PC-3 (cell line): ENCODE measurements at regions not wholly inside any gene's neighbourhood (a gene's known extent, or its start where the extent isn't known, plus 50 kb on each side); places are given as distances from the start of the nearest gene placed in this dataset.
"Not testable (repeated sequence)": the region's sequence is repeated elsewhere in the genome, so short reads cannot be mapped to it uniquely, and the experiment has no call there.

Source experiments
- ATAC-seq: fragments of 200-7000 bp; cut with Tn5 transposase; 2 replicates; pipeline ENCODE4 v1.9.1; 2020; ENCODE audit warnings: mild to moderate bottlenecking, moderate library complexity
- BruUV-seq: library from RNA; stranded (reverse); fragments of 400-500 nt; replicated peaks from 2 replicates; lab custom pipeline; 2021; lab: Mats Ljungman, UMichigan
- CTCF ChIA-PET: fragments of 300-600 bp; sonication (Branson Sonifier 250); formaldehyde crosslinking; loops from one replicate; lab custom pipeline; 2022; ENCODE audit warnings: antibody characterized with exemption; lab: Charles Lee
- POLR2A ChIA-PET: fragments of 300-600 bp; sonication (Branson Sonifier 250); formaldehyde crosslinking; loops from one replicate; lab custom pipeline; 2022; ENCODE audit warnings: antibody characterized with exemption; ENCODE audit not compliant: unreplicated experiment; lab: Charles Lee
- DNase-seq: peaks from one replicate; pipeline ENCODE4 v3.0.0-alpha.2; 2015
- H2AFZ ChIP-seq: fragments of 300-600 bp; sonication (generic); 2 replicates; pipeline ENCODE4 v1.6.0; 2016; ENCODE audit warnings: antibody characterized with exemption, low read length
- H3F3A ChIP-seq: fragments of 300-600 bp; sonication (generic); one replicate; pipeline ENCODE4 v1.6.0; 2017; ENCODE audit warnings: antibody characterized with exemption, low read length, control low read depth, mild to moderate bottlenecking; ENCODE audit not compliant: unreplicated experiment
- H3K27ac ChIP-seq: fragments of 300-600 bp; sonication (generic); 2 replicates; pipeline ENCODE4 v1.5.1; 2016; ENCODE audit warnings: mild to moderate bottlenecking, low read length
- H3K27me3 ChIP-seq: fragments of 300-600 bp; sonication (generic); 2 replicates; pipeline ENCODE4 v1.6.1; 2016; ENCODE audit warnings: low read length, mixed read lengths
- H3K36me3 ChIP-seq: fragments of 300-600 bp; sonication (generic); 2 replicates; pipeline ENCODE4 v1.6.1; 2016; ENCODE audit warnings: low read depth, mixed run types, low read length, mixed read lengths
- H3K4me1 ChIP-seq: fragments of 300-600 bp; sonication (generic); 2 replicates; pipeline ENCODE4 v1.5.1; 2016; ENCODE audit warnings: low read length; ENCODE audit not compliant: insufficient read depth
- H3K4me2 ChIP-seq: fragments of 300-600 bp; sonication (generic); 2 replicates; pipeline ENCODE4 v1.6.0; 2016; ENCODE audit warnings: low read length
- H3K4me3 ChIP-seq: fragments of 300-600 bp; sonication (generic); 2 replicates; pipeline ENCODE4 v1.5.1; 2016; ENCODE audit warnings: mild to moderate bottlenecking, low read length, mixed read lengths
- H3K79me2 ChIP-seq: fragments of 300-600 bp; sonication (generic); 2 replicates; pipeline ENCODE4 v1.6.1; 2017; ENCODE audit warnings: low read length, mixed read lengths
- H3K9ac ChIP-seq: fragments of 300-600 bp; sonication (generic); 2 replicates; pipeline ENCODE4 v1.6.0; 2016; ENCODE audit warnings: mild to moderate bottlenecking, low read length
- H3K9me2 ChIP-seq: fragments of 300-600 bp; sonication (generic); replicated peaks from 2 replicates; pipeline ENCODE4 v1.6.1; 2016; ENCODE audit warnings: mixed run types, low read length, mixed read lengths
- H3K9me3 ChIP-seq: fragments of 300-600 bp; sonication (generic); 2 replicates; pipeline ENCODE4 v1.6.1; 2016; ENCODE audit warnings: low read length, mixed read lengths
- H4K20me1 ChIP-seq: fragments of 300-600 bp; sonication (generic); 2 replicates; pipeline ENCODE4 v1.6.1; 2016; ENCODE audit warnings: low read length, mixed read lengths
- EZH2 ChIP-seq: fragments of 300-600 bp; sonication (generic); IDR thresholded peaks from one replicate; pipeline ENCODE4 v1.6.1; 2017; ENCODE audit warnings: antibody characterized with exemption, mild to moderate bottlenecking, low read length; ENCODE audit not compliant: unreplicated experiment
- EZH2phosphoT487 ChIP-seq: fragments of 300-600 bp; sonication (generic); IDR thresholded peaks from 2 replicates; pipeline ENCODE4 v1.6.1; 2018; ENCODE audit warnings: mild to moderate bottlenecking, antibody characterized with exemption, low read length, borderline replicate concordance
- intact Hi-C: fragments of 100-400 bp; cut with micrococcal nuclease; formaldehyde crosslinking; loops from 2 replicates; pipeline ENCODE4 v1.9.0; 2023
- TF ChIP-seq, protein P1 (sequence below): fragments of 300-600 bp; sonication (generic); conservative IDR thresholded peaks from 2 replicates; pipeline ENCODE4 v1.5.1; 2017; ENCODE audit warnings: antibody characterized with exemption, low read depth, mild to moderate bottlenecking, low read length

DNA sequence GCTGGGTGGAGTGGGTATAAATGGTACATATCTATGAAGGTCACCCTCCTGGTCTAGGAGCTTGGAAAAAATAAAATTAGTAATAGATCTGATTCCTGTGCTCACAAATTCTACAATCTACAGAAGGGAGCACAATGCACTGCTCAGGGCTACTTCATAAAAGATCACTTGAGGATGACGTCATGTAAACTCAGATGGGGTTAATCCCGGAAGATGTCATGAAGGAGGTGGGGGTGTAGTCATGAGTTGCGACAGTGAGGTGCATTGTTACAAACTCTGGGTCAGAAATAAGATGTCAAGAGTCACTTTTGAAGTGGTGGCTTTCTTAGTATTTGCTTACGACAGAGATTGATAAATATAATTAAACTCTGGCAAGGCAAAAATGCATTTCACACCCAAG lies 68.2 kb downstream of the LHX9 start:
- DNase-seq (no peak), ATAC-seq (no peak)
- no peaks in the 10 kb centered on the region for H3K79me2 ChIP-seq
- no peak overlapping the region for H3K4me3 ChIP-seq
- H3K36me3 ChIP-seq: no peaks in the 10 kb centered on the region
- CTCF ChIA-PET: no interaction called here
- H3K4me2 ChIP-seq: no peak overlapping the region
- intact Hi-C loops: no loop called here
- H3F3A ChIP-seq: no peaks in the 10 kb centered on the region
- H4K20me1 ChIP-seq: no peaks in the 10 kb centered on the region
- no peak overlapping the region for H3K9ac ChIP-seq
- no TSS peak for BruUV-seq
- no peaks in the 10 kb centered on the region for H3K9me3 ChIP-seq
- no peaks in the 10 kb centered on the region for H3K27me3 ChIP-seq
- H3K27ac ChIP-seq: no peak overlapping the region
- TF ChIP-seq, protein P1, sequence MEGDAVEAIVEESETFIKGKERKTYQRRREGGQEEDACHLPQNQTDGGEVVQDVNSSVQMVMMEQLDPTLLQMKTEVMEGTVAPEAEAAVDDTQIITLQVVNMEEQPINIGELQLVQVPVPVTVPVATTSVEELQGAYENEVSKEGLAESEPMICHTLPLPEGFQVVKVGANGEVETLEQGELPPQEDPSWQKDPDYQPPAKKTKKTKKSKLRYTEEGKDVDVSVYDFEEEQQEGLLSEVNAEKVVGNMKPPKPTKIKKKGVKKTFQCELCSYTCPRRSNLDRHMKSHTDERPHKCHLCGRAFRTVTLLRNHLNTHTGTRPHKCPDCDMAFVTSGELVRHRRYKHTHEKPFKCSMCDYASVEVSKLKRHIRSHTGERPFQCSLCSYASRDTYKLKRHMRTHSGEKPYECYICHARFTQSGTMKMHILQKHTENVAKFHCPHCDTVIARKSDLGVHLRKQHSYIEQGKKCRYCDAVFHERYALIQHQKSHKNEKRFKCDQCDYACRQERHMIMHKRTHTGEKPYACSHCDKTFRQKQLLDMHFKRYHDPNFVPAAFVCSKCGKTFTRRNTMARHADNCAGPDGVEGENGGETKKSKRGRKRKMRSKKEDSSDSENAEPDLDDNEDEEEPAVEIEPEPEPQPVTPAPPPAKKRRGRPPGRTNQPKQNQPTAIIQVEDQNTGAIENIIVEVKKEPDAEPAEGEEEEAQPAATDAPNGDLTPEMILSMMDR: no peak
- TF ChIP-seq EZH2: no peak
- TF ChIP-seq EZH2phosphoT487: no peak
- H2AFZ ChIP-seq: no peak overlapping the region
- no peaks in the 10 kb centered on the region for H3K9me2 ChIP-seq
- POLR2A ChIA-PET: no interaction called here
- H3K4me1 ChIP-seq: no peaks in the 10 kb centered on the region

DNA sequence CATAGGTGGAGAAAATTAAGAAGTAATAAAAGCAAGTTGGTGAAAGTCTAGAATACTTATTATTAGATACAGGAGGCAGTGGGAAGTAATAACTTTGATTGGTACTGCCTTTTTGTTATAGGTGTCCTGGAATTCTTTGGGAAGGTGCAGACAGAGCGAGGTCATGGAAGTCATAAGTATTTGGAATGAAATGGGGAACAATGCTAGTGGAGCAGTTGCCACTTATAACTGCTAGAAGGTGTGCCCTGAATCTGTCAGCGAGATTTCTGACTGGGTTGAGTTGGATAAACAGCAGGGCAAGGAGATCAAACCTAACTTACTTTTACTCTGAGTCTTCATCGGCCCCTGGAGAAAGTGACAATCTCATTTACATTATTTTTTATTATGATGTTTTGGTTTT lies 69.6 kb downstream of the LHX9 start:
- no peaks in the 10 kb centered on the region for H3K9me2 ChIP-seq
- no peak overlapping the region for H3K27ac ChIP-seq
- TF ChIP-seq, protein P1: no peak
- no peak for TF ChIP-seq EZH2
- TF ChIP-seq EZH2phosphoT487: no peak
- no peaks in the 10 kb centered on the region for H3K79me2 ChIP-seq
- ChIA-PET CTCF (no interaction called here), POLR2A (no interaction called here)
- H3K36me3 ChIP-seq: no peaks in the 10 kb centered on the region
- H4K20me1 ChIP-seq: no peaks in the 10 kb centered on the region
- H3F3A ChIP-seq: no peaks in the 10 kb centered on the region
- H3K27me3 ChIP-seq: no peaks in the 10 kb centered on the region
- intact Hi-C loops: no loop called here
- no peak overlapping the region for H3K4me3 ChIP-seq
- H3K4me1 ChIP-seq: no peaks in the 10 kb centered on the region
- H3K4me2 ChIP-seq: no peak overlapping the region
- no peak overlapping the region for H3K9ac ChIP-seq
- no peak overlapping the region for H2AFZ ChIP-seq
- no peaks in the 10 kb centered on the region for H3K9me3 ChIP-seq
- no peak for ATAC-seq
- no TSS peak for BruUV-seq
- no peak for DNase-seq

- H4K20me1 ChIP-seq: no peaks in the 10 kb centered on the region
- H3K36me3 ChIP-seq: no peaks in the 10 kb centered on the region
- H3K4me3 ChIP-seq: no peak overlapping the region
- TF ChIP-seq EZH2: no peak
- TF ChIP-seq EZH2phosphoT487: no peak
- TF ChIP-seq, protein P1: no peak
- H3K9ac ChIP-seq: no peak overlapping the region
- H3K4me2 ChIP-seq: no peak overlapping the region
- ATAC-seq: no peak
- ChIA-PET POLR2A (no interaction called here), CTCF (no interaction called here)
- intact Hi-C loops: no loop called here
- H3K27ac ChIP-seq: no peak overlapping the region
- no peaks in the 10 kb centered on the region for H3K79me2 ChIP-seq
- H3K4me1 ChIP-seq: no peaks in the 10 kb centered on the region
- no peaks in the 10 kb centered on the region for H3K9me2 ChIP-seq
- no peak overlapping the region for H2AFZ ChIP-seq
- no peaks in the 10 kb centered on the region for H3K9me3 ChIP-seq
- no peaks in the 10 kb centered on the region for H3K27me3 ChIP-seq
- BruUV-seq: no TSS peak
- DNase-seq: no peak
- H3F3A ChIP-seq: no peaks in the 10 kb centered on the region
These were observed 70.1 kb downstream of the LHX9 start for GRCh38 chr1:197987294-197987693.

GRCh38 chr1:197988581-197988980 lies 71.4 kb downstream of the LHX9 start:
- H3K79me2 ChIP-seq, H3K9ac ChIP-seq, BruUV-seq, H3K4me1 ChIP-seq, POLR2A ChIA-PET, H2AFZ ChIP-seq, H3K9me3 ChIP-seq, H3K27me3 ChIP-seq, H3K9me2 ChIP-seq, H3K4me3 ChIP-seq, DNase-seq, H3K4me2 ChIP-seq, CTCF ChIA-PET, H3K27ac ChIP-seq, H4K20me1 ChIP-seq, intact Hi-C loops, ATAC-seq, H3K36me3 ChIP-seq, H3F3A ChIP-seq: not testable (repeated sequence)
